Keratinocyte (primary cell): ENCODE measurements at regions not wholly inside any gene's neighbourhood (a gene's known extent, or its start where the extent isn't known, plus 50 kb on each side); places are given as distances from the start of the nearest gene placed in this dataset.

ENCODE experiments used
- DNase-seq: peaks from one replicate; pipeline ENCODE4 v3.0.0-alpha.2; 2011; ENCODE audit warnings: low read depth, missing footprints, low spot score
- FAIRE-seq: peaks from 2 replicates; lab custom pipeline; 2011; peaks lifted over from hg19 to GRCh38; lab: Jason Lieb, UNC
- H2AFZ ChIP-seq: 2 replicates; pipeline ENCODE4 v1.6.0; 2012; ENCODE audit warnings: low read length, control low read depth, inconsistent platforms; ENCODE audit not compliant: control insufficient read depth
- H3K27ac ChIP-seq: 2 replicates; pipeline ENCODE4 v1.5.1; 2011; ENCODE audit warnings: low read length; ENCODE audit not compliant: control insufficient read depth, insufficient read depth
- H3K27me3 ChIP-seq: 3 replicates; pipeline ENCODE4 v1.6.0; 2011; ENCODE audit warnings: low read length; ENCODE audit not compliant: control insufficient read depth, insufficient read depth; ENCODE audit errors: extremely low read depth
- H3K36me3 ChIP-seq, 2 experiments: 2 replicates in 1 of 2; 3 replicates in 1 of 2; pipeline ENCODE4 v1.5.1; 2011; ENCODE audit warnings: low read length in 2 of 2, mild to moderate bottlenecking in 1 of 2; ENCODE audit not compliant: control insufficient read depth in 2 of 2, insufficient read depth in 2 of 2; ENCODE audit errors: extremely low read depth in 1 of 2
- H3K4me1 ChIP-seq: 3 replicates; pipeline ENCODE4 v1.5.1; 2011; ENCODE audit warnings: low read length; ENCODE audit not compliant: control insufficient read depth, insufficient read depth; ENCODE audit errors: extremely low read depth
- H3K4me2 ChIP-seq: 3 replicates; pipeline ENCODE4 v1.6.0; 2011; ENCODE audit warnings: low read depth, low read length; ENCODE audit not compliant: control insufficient read depth, insufficient read depth; ENCODE audit errors: extremely low read depth
- H3K4me3 ChIP-seq, 3 experiments: fragments of 200-600 bp in 1 of 3; sonication (generic) in 1 of 3; 2 replicates in 2 of 3; 3 replicates in 1 of 3; pipeline ENCODE4 v1.5.1; 2011 to 2016; ENCODE audit warnings: low read length in 3 of 3, mild to moderate bottlenecking in 3 of 3, control low read depth in 2 of 3, inconsistent platforms in 1 of 3, low read depth in 1 of 3, mixed read lengths in 1 of 3, mixed run types in 1 of 3, moderate library complexity in 1 of 3; ENCODE audit not compliant: control insufficient read depth in 2 of 3, insufficient read depth in 2 of 3; ENCODE audit errors: extremely low read depth in 1 of 3
- H3K79me2 ChIP-seq: 2 replicates; pipeline ENCODE4 v1.6.0; 2012; ENCODE audit warnings: low read length; ENCODE audit not compliant: control insufficient read depth, insufficient read depth
- H3K9ac ChIP-seq: 3 replicates; pipeline ENCODE4 v1.6.0; 2011; ENCODE audit warnings: low read length; ENCODE audit not compliant: control insufficient read depth, insufficient read depth; ENCODE audit errors: extremely low read depth
- H3K9me1 ChIP-seq: 3 replicates; pipeline ENCODE4 v1.6.0; 2011; ENCODE audit warnings: low read length; ENCODE audit not compliant: control insufficient read depth, insufficient read depth; ENCODE audit errors: extremely low read depth
- H3K9me3 ChIP-seq: 2 replicates; pipeline ENCODE4 v1.5.1; 2012; ENCODE audit warnings: low read depth, low read length; ENCODE audit not compliant: control insufficient read depth
- H4K20me1 ChIP-seq: 3 replicates; pipeline ENCODE4 v1.6.0; 2011; ENCODE audit warnings: low read length; ENCODE audit not compliant: control insufficient read depth, insufficient read depth; ENCODE audit errors: extremely low read depth
- EZH2 ChIP-seq: IDR thresholded peaks from one replicate; pipeline ENCODE4 v1.6.1; 2012; ENCODE audit warnings: inconsistent platforms, mild to moderate bottlenecking, low read length, moderate library complexity
- dilution Hi-C: fragments of 300-500 bp; cut with MboI; formaldehyde crosslinking; loops from one replicate; pipeline ENCODE4 v1.7.0; 2020; ENCODE audit warnings: low sequenced_read_pairs; ENCODE audit not compliant: extremely low pct_ligation_motif_present
- TF ChIP-seq, protein P1 (sequence below), 3 experiments: IDR thresholded peaks in 1 of 3; conservative IDR thresholded peaks in 1 of 3; optimal IDR thresholded peaks in 1 of 3; 2 replicates in 2 of 3; 3 replicates in 1 of 3; pipeline versions ENCODE3 to v1.5.1; 2011; ENCODE audit warnings: low read length in 3 of 3, mild to moderate bottlenecking in 3 of 3, moderate library complexity in 2 of 3, control low read depth in 1 of 3, inconsistent platforms in 1 of 3; ENCODE audit not compliant: insufficient read depth in 2 of 3; ENCODE audit errors: extremely low read depth in 1 of 3

DNA sequence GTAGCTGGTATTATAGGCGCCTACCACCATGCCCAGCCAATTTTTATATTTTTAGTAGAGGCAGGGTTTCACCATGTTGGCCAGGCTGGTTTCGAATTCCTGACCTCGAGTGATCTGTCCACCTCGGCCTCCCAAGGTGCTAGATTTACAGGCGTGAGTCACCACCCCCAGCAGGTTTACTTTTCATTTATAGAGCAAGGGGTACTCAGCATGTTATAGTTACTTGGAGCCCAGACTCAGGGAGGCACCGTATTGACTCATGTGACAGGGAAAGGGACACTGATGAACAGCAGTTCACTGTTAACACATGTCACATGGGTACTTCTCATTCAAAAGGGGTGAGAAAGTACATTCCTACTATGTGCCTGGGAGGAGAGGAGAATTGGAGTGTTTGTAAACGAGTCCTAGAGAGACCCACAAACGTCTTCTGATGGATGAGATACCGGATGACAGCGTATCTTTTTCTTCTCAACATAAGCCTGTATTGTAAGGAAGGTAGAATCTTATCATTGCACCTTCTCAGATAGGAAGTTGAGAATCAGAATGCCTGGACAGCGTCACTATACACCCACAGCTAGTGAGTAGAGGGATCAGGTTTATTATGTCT is 510.0 kb downstream of the USP25 start:
- Histone ChIP-seq H3K4me3 (no peak overlapping the region), H3K9me1 (no peaks in the 10 kb centered on the region), H3K79me2 (no peaks in the 10 kb centered on the region), H3K9me3 (no peaks in the 10 kb centered on the region), H3K27ac (no peak overlapping the region), H3K36me3 (no peaks in the 10 kb centered on the region), H2AFZ (no peak overlapping the region), H3K9ac (no peak overlapping the region), H3K4me2 (no peak overlapping the region), H4K20me1 (no peaks in the 10 kb centered on the region), H3K4me1 (no peaks in the 10 kb centered on the region), H3K27me3 (no peaks in the 10 kb centered on the region)
- no peak for FAIRE-seq
- dilution Hi-C loops: no loop called here
- no peak for TF ChIP-seq EZH2
- TF ChIP-seq, protein P1, sequence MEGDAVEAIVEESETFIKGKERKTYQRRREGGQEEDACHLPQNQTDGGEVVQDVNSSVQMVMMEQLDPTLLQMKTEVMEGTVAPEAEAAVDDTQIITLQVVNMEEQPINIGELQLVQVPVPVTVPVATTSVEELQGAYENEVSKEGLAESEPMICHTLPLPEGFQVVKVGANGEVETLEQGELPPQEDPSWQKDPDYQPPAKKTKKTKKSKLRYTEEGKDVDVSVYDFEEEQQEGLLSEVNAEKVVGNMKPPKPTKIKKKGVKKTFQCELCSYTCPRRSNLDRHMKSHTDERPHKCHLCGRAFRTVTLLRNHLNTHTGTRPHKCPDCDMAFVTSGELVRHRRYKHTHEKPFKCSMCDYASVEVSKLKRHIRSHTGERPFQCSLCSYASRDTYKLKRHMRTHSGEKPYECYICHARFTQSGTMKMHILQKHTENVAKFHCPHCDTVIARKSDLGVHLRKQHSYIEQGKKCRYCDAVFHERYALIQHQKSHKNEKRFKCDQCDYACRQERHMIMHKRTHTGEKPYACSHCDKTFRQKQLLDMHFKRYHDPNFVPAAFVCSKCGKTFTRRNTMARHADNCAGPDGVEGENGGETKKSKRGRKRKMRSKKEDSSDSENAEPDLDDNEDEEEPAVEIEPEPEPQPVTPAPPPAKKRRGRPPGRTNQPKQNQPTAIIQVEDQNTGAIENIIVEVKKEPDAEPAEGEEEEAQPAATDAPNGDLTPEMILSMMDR (optimal IDR thresholded peaks at IDR 0.05 in 1 of 3, IDR thresholded peaks at IDR 0.05 in 1 of 3, conservative IDR thresholded peaks at IDR 0.05 in 1 of 3; ENCODE audit: extremely low read depth in 1 of 3, insufficient read depth in 2 of 3, low read length in 3 of 3): no peak
- no peak for DNase-seq

DNA sequence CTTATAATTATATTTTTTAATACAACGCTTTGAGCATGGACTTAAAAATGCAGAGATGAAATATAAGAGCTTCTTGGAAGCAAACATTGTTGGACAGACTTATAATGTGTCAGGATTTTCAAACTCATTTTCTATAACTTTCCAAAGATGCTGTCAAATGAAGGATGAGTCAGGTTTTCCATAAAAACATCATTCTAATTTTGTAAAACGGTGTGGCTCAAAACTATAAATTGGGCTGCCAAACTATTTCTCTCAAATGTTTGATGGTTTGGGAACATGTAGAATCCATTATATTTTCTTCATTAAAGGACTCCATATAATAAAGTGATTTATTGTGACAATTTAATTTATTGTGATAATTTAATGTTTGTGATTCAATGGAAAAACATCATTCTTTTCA is 511.2 kb downstream of the USP25 start:
- FAIRE-seq: no peak
- H3K9me3 ChIP-seq: no peaks in the 10 kb centered on the region
- H3K4me2 ChIP-seq: no peak overlapping the region
- no peak overlapping the region for H3K4me3 ChIP-seq
- dilution Hi-C loops: no loop called here
- no peaks in the 10 kb centered on the region for H3K36me3 ChIP-seq
- no peak for DNase-seq
- H2AFZ ChIP-seq: no peak overlapping the region
- no peaks in the 10 kb centered on the region for H3K79me2 ChIP-seq
- H3K9me1 ChIP-seq: no peaks in the 10 kb centered on the region
- H3K9ac ChIP-seq: no peak overlapping the region
- H3K4me1 ChIP-seq: no peaks in the 10 kb centered on the region
- TF ChIP-seq, protein P1 (optimal IDR thresholded peaks at IDR 0.05 in 1 of 3, IDR thresholded peaks at IDR 0.05 in 1 of 3, conservative IDR thresholded peaks at IDR 0.05 in 1 of 3; ENCODE audit: extremely low read depth in 1 of 3, insufficient read depth in 2 of 3, low read length in 3 of 3): no peak
- no peaks in the 10 kb centered on the region for H3K27me3 ChIP-seq
- H4K20me1 ChIP-seq: no peaks in the 10 kb centered on the region
- no peak overlapping the region for H3K27ac ChIP-seq
